WERI-Rb-1 (cell line): ENCODE measurements at regions not wholly inside any gene's neighbourhood (a gene's known extent, or its start where the extent isn't known, plus 50 kb on each side); places are given as distances from the start of the nearest gene placed in this dataset.

Experiments
- DNase-seq: peaks from one replicate; pipeline ENCODE4 v3.0.0-alpha.2; 2020
- H3K27ac ChIP-seq: fragments of 250-450 bp; sonication (Bioruptor Pico); 2 replicates; pipeline ENCODE4 v1.5.1; 2020; ENCODE audit warnings: mild to moderate bottlenecking, moderate library complexity
- H3K27me3 ChIP-seq: fragments of 250-450 bp; sonication (Bioruptor Pico); 2 replicates; pipeline ENCODE4 v1.5.1; 2021; ENCODE audit warnings: mild to moderate bottlenecking, low read depth, moderate library complexity; ENCODE audit not compliant: insufficient read depth, severe bottlenecking
- H3K36me3 ChIP-seq: fragments of 250-450 bp; sonication (Bioruptor Pico); 2 replicates; pipeline ENCODE4 v1.5.1; 2020; ENCODE audit warnings: mild to moderate bottlenecking, moderate library complexity
- H3K4me3 ChIP-seq: 2 replicates; pipeline ENCODE4 v1.5.1; 2011; ENCODE audit warnings: low read depth, mild to moderate bottlenecking, control low read depth, low read length
- H3K9me3 ChIP-seq: fragments of 250-450 bp; sonication (Bioruptor Pico); 2 replicates; pipeline ENCODE4 v1.5.1; 2021; ENCODE audit warnings: mild to moderate bottlenecking, moderate library complexity; ENCODE audit not compliant: severe bottlenecking
- TF ChIP-seq, protein P1 (sequence below): IDR thresholded peaks from 2 replicates; pipeline ENCODE4 v1.5.1; 2011; ENCODE audit warnings: low read depth, mild to moderate bottlenecking, control low read depth, inconsistent platforms, low read length

DNA sequence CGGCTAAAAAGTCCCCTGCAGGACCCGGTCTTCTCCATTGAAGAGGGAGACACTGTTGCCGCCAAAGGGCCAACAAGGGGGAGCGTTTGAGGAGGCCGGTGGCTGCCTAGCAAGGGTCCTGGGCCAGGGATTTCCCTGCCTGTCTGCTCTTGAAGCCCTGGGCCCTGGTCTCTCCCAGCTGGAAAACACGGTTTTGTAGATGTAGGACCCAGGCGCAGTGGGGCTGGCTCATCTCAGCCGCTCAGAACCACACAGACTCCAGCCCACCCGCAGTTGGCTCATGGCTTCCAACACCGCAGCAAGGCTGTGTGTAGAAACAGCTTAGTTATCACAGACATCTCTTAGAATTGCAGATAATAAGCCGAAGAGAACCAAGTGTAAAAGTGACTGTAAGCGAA is 57.1 kb upstream of the TWIST2 start:
- Histone ChIP-seq H3K27ac (no peak overlapping the region), H3K9me3 (no peaks in the 10 kb centered on the region), H3K4me3 (no peak overlapping the region), H3K27me3 (peaks cover 81% of the 10 kb centered on the region), H3K36me3 (no peaks in the 10 kb centered on the region)
- TF ChIP-seq, protein P1, sequence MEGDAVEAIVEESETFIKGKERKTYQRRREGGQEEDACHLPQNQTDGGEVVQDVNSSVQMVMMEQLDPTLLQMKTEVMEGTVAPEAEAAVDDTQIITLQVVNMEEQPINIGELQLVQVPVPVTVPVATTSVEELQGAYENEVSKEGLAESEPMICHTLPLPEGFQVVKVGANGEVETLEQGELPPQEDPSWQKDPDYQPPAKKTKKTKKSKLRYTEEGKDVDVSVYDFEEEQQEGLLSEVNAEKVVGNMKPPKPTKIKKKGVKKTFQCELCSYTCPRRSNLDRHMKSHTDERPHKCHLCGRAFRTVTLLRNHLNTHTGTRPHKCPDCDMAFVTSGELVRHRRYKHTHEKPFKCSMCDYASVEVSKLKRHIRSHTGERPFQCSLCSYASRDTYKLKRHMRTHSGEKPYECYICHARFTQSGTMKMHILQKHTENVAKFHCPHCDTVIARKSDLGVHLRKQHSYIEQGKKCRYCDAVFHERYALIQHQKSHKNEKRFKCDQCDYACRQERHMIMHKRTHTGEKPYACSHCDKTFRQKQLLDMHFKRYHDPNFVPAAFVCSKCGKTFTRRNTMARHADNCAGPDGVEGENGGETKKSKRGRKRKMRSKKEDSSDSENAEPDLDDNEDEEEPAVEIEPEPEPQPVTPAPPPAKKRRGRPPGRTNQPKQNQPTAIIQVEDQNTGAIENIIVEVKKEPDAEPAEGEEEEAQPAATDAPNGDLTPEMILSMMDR: no peak
- no peak for DNase-seq

DNA sequence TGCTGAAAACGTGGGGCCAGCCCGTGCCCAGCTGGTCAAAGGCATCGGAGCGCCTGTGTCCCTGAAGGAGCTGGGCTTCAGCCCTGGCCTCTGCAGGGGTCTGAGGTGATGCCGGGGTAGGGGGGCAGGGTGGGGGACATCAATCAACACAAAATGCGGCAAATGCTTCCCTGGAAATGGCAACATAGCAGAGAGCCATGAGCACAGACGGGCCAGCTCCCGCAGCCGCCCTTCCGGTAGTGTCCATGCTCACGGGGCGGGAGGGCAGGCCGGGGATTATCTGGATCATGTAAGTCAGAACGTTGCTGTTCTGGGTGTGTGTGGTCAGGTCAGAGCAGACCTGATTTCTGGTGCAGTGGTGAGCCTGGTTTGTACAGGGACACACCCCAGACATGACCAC is 56.5 kb upstream of the TWIST2 start:
- H3K36me3 ChIP-seq: no peaks in the 10 kb centered on the region
- no peak overlapping the region for H3K4me3 ChIP-seq
- TF ChIP-seq, protein P1: no peak
- H3K9me3 ChIP-seq: no peaks in the 10 kb centered on the region
- H3K27ac ChIP-seq: no peak overlapping the region
- DNase-seq: no peak
- H3K27me3 ChIP-seq: peaks cover 81% of the 10 kb centered on the region

DNA sequence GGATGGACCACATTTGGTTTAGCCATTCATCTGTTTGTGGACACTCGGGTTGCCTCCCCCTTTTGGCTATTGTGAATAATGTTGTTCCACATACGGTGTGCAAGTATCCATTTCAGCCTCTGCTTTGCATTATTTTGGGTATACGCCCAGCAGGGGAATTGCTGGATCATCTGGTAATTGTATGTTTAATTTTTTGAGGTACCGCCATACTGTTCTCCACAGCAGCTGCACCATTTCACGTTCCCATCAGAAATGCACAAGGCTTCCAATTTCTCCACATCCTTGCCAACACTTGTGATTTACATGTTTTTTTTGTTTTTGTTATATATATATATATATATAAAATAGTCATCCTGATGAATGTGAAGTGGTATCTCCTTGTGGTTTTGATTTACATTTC is 54.6 kb upstream of the TWIST2 start:
- Histone ChIP-seq H3K4me3 (no peak overlapping the region), H3K9me3 (no peaks in the 10 kb centered on the region), H3K27ac (no peak overlapping the region), H3K36me3 (no peaks in the 10 kb centered on the region), H3K27me3 (peaks cover 78% of the 10 kb centered on the region)
- TF ChIP-seq, protein P1: no peak
- no peak for DNase-seq

DNA sequence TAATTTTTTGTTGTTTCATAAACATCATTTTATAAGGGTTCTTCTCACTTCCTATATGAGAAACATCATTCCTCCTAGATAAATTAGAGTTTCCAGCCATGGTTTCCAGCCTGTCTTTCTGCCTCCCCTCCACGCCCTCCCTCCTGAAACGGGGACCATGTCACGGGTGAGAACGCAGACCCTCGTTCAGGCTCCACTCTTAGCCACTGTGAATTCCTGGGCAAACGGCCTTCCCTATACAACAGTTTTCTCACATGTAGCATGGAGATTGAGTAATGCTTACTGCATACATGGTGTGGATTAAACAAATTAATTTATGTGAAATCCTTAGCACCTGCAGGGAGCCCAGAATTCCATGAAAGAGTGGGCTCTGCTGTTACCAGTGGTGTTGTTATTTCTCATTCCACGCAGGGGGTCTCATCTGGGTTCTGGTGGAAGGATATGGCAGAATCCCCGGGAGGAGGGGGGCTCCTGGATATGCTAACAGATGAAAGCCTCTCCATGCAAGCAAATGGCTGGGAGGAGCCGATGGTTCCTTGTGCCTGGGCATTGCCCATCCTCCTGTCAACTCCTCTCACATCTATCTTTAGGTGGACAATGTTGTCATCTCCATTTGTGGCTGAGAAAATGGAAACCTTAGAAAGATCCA is 54.0 kb upstream of the TWIST2 start:
- Histone ChIP-seq H3K9me3 (no peaks in the 10 kb centered on the region), H3K4me3 (no peak overlapping the region), H3K27me3 (peaks cover 74% of the 10 kb centered on the region), H3K27ac (no peak overlapping the region), H3K36me3 (no peaks in the 10 kb centered on the region)
- TF ChIP-seq, protein P1: no peak
- DNase-seq: no peak

GRCh38 chr2:238796223-238796885 is 51.5 kb upstream of the TWIST2 start:
- Histone ChIP-seq H3K27ac (no peak overlapping the region), H3K27me3 (peaks cover 76% of the 10 kb centered on the region)

More at GRCh38 chr2:238796223-238796885, 51.5 kb upstream of the TWIST2 start:
- DNase-seq: no peak
- H3K36me3 ChIP-seq: no peaks in the 10 kb centered on the region
- no peaks in the 10 kb centered on the region for H3K9me3 ChIP-seq
- H3K4me3 ChIP-seq: no peak overlapping the region
- TF ChIP-seq, protein P1: no peak
